ENCODE measurements at regions not wholly inside any gene's neighbourhood (a gene's known extent, or its start where the extent isn't known, plus 50 kb on each side); places are given as distances from the start of the nearest gene placed in this dataset.

- H3K9me3 Mint-ChIP-seq = no peaks in the 10 kb centered on the region
- H3K4me1 Mint-ChIP-seq (ENCODE audit: unreplicated experiment) = no peaks in the 10 kb centered on the region
- H3K27me3 Mint-ChIP-seq = no peaks in the 10 kb centered on the region
- no peak overlapping the region for H3K4me3 Mint-ChIP-seq
- H3K27ac Mint-ChIP-seq = no peak overlapping the region
- TF ChIP-seq CTCF (conservative IDR thresholded peaks at IDR 0.05) = no peak
- no peaks in the 10 kb centered on the region for H3K36me3 Mint-ChIP-seq
- no peak for DNase-seq (ENCODE audit: extremely low spot score, unreplicated experiment)
Measured at GRCh38 chr11:21635394-21636145, 557.3 kb upstream of the ANO5 start.

GRCh38 chr11:21636561-21636960 is 556.3 kb upstream of the ANO5 start:
- H3K4me3 Mint-ChIP-seq = no peak overlapping the region
- no peaks in the 10 kb centered on the region for H3K4me1 Mint-ChIP-seq (ENCODE audit: unreplicated experiment)
- DNase-seq (ENCODE audit: extremely low spot score, unreplicated experiment) = no peak
- no peaks in the 10 kb centered on the region for H3K9me3 Mint-ChIP-seq
- H3K36me3 Mint-ChIP-seq = no peaks in the 10 kb centered on the region
- no peaks in the 10 kb centered on the region for H3K27me3 Mint-ChIP-seq
- TF ChIP-seq CTCF (conservative IDR thresholded peaks at IDR 0.05) = no peak
- H3K27ac Mint-ChIP-seq = no peak overlapping the region

GRCh38 chr11:21640491-21640890 is 552.4 kb upstream of the ANO5 start:
- no peak for TF ChIP-seq CTCF (conservative IDR thresholded peaks at IDR 0.05)

GRCh38 chr11:21641869-21642268 is 551.0 kb upstream of the ANO5 start:
- H3K27ac Mint-ChIP-seq = no peak overlapping the region
- no peak for TF ChIP-seq CTCF (conservative IDR thresholded peaks at IDR 0.05)
- H3K27me3 Mint-ChIP-seq = no peaks in the 10 kb centered on the region
- no peaks in the 10 kb centered on the region for H3K9me3 Mint-ChIP-seq
- H3K4me3 Mint-ChIP-seq = no peak overlapping the region
- DNase-seq (ENCODE audit: extremely low spot score, unreplicated experiment) = no peak
- no peaks in the 10 kb centered on the region for H3K4me1 Mint-ChIP-seq (ENCODE audit: unreplicated experiment)
- no peaks in the 10 kb centered on the region for H3K36me3 Mint-ChIP-seq

More at GRCh38 chr11:21640491-21640890, 552.4 kb upstream of the ANO5 start:
- Mint-ChIP-seq H3K4me3 (no peak overlapping the region), H3K27ac (no peak overlapping the region), H3K9me3 (no peaks in the 10 kb centered on the region), H3K27me3 (no peaks in the 10 kb centered on the region), H3K4me1 (ENCODE audit: unreplicated experiment) (no peaks in the 10 kb centered on the region), H3K36me3 (no peaks in the 10 kb centered on the region)
- no peak for DNase-seq (ENCODE audit: extremely low spot score, unreplicated experiment)

GRCh38 chr11:21646351-21646750 is 546.5 kb upstream of the ANO5 start:
- no peaks in the 10 kb centered on the region for H3K9me3 Mint-ChIP-seq
- H3K27me3 Mint-ChIP-seq = no peaks in the 10 kb centered on the region
- no peaks in the 10 kb centered on the region for H3K36me3 Mint-ChIP-seq
- no peak overlapping the region for H3K27ac Mint-ChIP-seq
- no peak for TF ChIP-seq CTCF (conservative IDR thresholded peaks at IDR 0.05)
- H3K4me1 Mint-ChIP-seq (ENCODE audit: unreplicated experiment) = no peaks in the 10 kb centered on the region
- no peak for DNase-seq (ENCODE audit: extremely low spot score, unreplicated experiment)
- H3K4me3 Mint-ChIP-seq = no peak overlapping the region
